Activated CD4-positive, alpha-beta T cell treated with anti-CD3 and anti-CD28 coated beads, Interleukin-2, amount 50 U/mL, for 24 hours (primary cell): ENCODE measurements at regions not wholly inside any gene's neighbourhood (a gene's known extent, or its start where the extent isn't known, plus 50 kb on each side); places are given as distances from the start of the nearest gene placed in this dataset.
"Not testable (repeated sequence)": the region's sequence is repeated elsewhere in the genome, so short reads cannot be mapped to it uniquely, and the experiment has no call there.

Source experiments
- DNase-seq, 2 donors: peaks; one replicate each; pipeline ENCODE4 v3.0.0-alpha.2; 2020; ENCODE audit warnings: low read depth in 1 of 2, low spot score in 1 of 2

DNA sequence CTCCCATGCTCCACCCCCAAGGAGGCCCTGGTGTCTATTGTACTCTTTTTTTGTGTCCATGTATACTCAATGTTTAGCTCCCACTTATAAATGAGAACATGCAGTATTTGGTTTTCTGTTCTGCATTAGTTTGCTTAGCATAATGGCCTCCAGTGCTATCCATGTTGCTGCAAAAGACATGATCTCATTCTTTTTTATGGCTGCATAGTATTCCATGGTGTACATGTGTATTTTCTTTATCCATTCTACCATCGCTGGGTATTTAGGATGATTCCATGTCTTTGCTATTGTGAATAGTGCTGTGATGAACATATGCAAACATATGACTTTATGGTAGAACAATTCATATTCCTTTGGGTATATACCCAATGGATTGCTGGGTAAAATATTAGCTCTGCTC, 138.1 kb upstream of the STK26 start:
- DNase-seq = not testable (repeated sequence)

DNA sequence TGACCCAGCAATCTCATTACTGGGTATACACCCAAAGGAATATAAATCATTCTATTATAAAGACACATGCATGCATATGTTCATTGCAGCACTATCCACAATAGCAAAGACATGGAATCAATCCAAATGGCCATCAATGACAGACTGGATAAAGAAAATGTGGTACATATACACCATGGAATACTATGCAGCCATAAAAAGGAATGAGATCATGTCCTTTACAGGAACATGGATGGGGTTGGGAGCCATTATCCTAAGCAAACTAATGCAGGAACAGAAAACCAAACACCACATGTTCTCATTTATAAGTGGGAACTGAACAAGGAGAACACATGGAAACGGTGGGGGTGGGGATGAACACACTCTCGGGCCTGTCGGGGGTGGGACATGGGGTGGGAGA, 129.2 kb upstream of the STK26 start:
- DNase-seq = not testable (repeated sequence)

GRCh38 chrX:131894995-131895394, 128.1 kb upstream of the STK26 start:
- no peak for DNase-seq

- no peak for DNase-seq
Observed at GRCh38 chrX:131895807-131896206, 127.3 kb upstream of the STK26 start.

- no peak for DNase-seq
Observed at GRCh38 chrX:131901546-131901945, 121.6 kb upstream of the STK26 start.

GRCh38 chrX:131907488-131908314, 115.4 kb upstream of the STK26 start:
- DNase-seq = no peak

DNA sequence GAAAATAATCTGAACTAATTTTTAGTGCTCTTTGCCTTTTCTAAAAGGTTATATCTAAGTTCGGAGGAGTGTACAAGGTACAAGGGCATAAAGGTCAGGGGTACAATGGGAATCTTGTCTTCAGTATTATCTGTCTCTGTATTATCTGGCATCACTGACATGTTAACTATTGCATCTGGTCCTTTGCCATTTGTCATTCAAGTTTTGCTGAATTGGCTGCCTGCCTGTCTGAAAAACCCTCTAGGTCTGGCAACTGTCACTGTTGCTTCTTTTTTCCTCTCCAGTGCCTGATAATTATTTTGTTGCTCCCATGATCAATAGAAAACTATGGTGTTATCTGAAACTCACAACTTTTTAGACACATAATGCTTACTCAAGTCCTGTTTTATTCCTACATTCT, 112.5 kb upstream of the STK26 start:
- no peak for DNase-seq

DNA sequence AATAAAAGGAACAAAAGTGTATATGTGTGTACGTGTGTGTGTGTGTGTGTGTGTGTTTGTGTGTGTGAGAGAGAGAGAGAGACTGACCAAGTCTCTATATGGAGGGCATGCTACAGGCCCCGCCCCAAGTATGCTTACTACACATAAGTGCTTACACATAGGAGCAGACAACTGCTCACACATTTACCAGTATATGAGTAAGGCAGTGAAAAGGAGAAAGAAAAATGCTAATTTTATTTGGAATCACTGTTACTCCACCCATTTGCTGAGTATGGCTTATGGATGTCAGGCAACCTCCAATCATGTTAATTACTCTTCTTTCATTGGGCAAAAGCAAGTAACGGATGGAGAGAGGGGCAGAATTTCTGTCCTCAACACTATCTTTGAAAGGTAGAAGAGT, 107.6 kb upstream of the STK26 start:
- DNase-seq = no peak

GRCh38 chrX:131917588-131917987, 105.5 kb upstream of the STK26 start:
- no peak for DNase-seq

GRCh38 chrX:131918839-131919238, 104.3 kb upstream of the STK26 start:
- no peak for DNase-seq

DNA sequence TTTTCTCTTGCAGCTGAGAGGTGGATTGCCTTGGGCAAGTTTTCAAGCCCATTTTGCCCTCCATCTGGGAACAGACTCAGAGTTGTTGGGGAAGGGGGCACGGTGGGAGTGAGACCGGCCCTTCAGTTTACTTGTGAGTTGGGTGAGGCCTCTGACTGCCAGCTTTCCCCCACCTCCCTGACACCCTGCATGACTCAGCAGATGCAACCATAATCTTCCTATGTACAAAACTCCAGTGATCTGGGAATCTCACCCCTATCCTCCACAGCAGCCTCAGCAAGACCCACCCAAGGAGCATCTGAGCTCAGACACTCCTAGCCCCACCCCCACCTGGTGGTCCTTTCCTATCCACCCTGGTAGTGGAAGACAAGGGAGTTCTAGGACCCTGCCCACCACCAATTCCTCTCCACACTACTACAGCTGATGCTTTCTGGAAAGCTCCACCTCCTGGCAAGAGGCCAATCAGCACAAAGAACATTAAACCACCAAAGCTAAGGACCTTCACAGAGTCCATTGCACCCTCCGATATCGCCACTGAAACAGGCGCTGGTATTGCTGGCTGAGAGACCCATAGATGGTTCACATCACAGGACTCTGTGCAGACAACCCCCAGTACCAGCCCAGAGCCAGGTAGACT, 99.4 kb upstream of the STK26 start:
- DNase-seq = no peak

DNA sequence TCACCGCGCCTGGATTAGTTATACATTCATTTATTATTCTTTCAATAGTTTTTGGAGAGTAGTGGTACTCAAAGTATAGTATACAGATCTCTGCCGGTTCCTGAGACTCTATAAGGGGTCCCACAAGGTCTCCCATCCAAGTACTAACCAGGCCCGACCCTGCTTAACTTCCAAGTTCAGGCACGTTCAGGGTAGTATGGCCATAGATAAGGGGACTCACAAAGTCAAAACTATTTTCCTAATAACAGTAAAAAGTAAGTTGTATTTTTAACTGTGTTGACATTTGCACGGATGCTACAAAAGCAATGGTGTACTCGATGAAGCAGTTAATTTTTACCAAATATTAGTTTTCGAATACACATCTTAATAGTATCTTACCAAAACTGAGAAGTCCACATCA, 84.4 kb upstream of the STK26 start:
- no peak for DNase-seq

- DNase-seq = no peak
Observed at GRCh38 chrX:131942034-131942433, 81.1 kb upstream of the STK26 start.

GRCh38 chrX:131944936-131945902, 77.9 kb upstream of the STK26 start:
- no peak for DNase-seq

- no peak for DNase-seq
Observed at GRCh38 chrX:131951166-131951565, 71.9 kb upstream of the STK26 start.

- DNase-seq = no peak
Observed at GRCh38 chrX:131955099-131955777, 67.9 kb upstream of the STK26 start.

GRCh38 chrX:131958724-131959123, 64.4 kb upstream of the STK26 start:
- DNase-seq = no peak

DNA sequence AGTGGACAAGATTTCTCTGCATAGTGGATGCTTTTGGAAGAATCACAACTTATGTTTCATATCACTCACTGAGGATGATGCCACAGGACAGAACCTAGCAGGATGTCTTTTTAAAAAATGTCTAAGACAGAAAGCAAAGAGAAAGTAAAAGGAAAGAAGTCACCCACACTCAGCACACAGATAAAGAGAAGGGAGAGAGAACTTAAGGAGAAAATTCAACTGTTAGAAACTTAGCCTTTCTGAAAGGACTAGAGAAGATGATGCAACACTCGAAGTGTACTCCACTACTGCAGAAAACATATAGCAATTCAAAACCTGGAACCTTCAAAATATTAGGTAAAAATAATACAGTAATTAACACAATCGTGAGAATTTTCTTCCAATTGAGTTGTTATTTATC, 52.8 kb upstream of the STK26 start:
- DNase-seq = no peak
